Gastrocnemius medialis (tissue), 4 donors: ENCODE measurements at regions not wholly inside any gene's neighbourhood (a gene's known extent, or its start where the extent isn't known, plus 50 kb on each side); places are given as distances from the start of the nearest gene placed in this dataset.
"Not testable (repeated sequence)": the region's sequence is repeated elsewhere in the genome, so short reads cannot be mapped to it uniquely, and the experiment has no call there.

Source experiments
- POLR2A ChIP-seq, 2 donors: fragments of 450-650 bp; IDR thresholded peaks; one replicate each; pipeline ENCODE4 v1.6.1; 2017; ENCODE audit warnings: antibody characterized with exemption in 2 of 2, mild to moderate bottlenecking in 2 of 2, moderate library complexity in 2 of 2
- TF ChIP-seq, protein P1 (sequence below), 5 experiments: fragments of 450-650 bp in 3 of 5; fragments of 200-600 bp in 2 of 5; sonication (generic) in 2 of 5; IDR thresholded peaks in 4 of 5; conservative IDR thresholded peaks in 1 of 5; 1 replicate in 4 of 5; 2 replicates in 1 of 5; pipeline ENCODE4 v1.5.1; 2016 to 2019; ENCODE audit warnings: antibody characterized with exemption in 5 of 5, mild to moderate bottlenecking in 3 of 5, moderate library complexity in 3 of 5

DNA sequence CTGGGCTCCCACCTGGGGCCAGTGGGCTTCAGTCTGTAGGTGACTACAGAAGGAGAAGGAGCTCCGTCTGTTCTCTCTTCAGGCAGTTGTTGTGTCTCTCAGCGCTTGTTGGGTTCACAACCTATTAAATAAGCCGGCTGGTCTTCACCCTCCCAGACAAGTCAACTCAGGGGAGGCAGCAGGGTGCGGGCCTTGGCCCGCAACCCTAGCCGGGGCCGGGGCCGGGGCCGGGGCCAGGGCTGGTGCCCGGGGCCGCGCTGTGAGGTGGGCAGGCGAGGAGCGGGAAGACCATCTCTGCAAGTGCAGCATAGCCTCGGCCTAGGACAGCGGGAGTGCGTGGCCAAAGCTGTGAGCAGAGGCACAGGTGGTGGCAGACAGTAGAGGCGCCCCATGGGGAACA lies 95.1 kb upstream of the PTPN20 start:
- TF ChIP-seq, protein P1, sequence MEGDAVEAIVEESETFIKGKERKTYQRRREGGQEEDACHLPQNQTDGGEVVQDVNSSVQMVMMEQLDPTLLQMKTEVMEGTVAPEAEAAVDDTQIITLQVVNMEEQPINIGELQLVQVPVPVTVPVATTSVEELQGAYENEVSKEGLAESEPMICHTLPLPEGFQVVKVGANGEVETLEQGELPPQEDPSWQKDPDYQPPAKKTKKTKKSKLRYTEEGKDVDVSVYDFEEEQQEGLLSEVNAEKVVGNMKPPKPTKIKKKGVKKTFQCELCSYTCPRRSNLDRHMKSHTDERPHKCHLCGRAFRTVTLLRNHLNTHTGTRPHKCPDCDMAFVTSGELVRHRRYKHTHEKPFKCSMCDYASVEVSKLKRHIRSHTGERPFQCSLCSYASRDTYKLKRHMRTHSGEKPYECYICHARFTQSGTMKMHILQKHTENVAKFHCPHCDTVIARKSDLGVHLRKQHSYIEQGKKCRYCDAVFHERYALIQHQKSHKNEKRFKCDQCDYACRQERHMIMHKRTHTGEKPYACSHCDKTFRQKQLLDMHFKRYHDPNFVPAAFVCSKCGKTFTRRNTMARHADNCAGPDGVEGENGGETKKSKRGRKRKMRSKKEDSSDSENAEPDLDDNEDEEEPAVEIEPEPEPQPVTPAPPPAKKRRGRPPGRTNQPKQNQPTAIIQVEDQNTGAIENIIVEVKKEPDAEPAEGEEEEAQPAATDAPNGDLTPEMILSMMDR (IDR thresholded peaks at IDR 0.05 in 4 of 5, conservative IDR thresholded peaks at IDR 0.05 in 1 of 5) = not testable (repeated sequence)
- TF ChIP-seq POLR2A (IDR thresholded peaks at IDR 0.05) = not testable (repeated sequence)
